AG04449 (cell line): ENCODE measurements at regions not wholly inside any gene's neighbourhood (a gene's known extent, or its start where the extent isn't known, plus 50 kb on each side); places are given as distances from the start of the nearest gene placed in this dataset.
"Not testable (repeated sequence)": the region's sequence is repeated elsewhere in the genome, so short reads cannot be mapped to it uniquely, and the experiment has no call there.

Source experiments
- CTCF ChIA-PET: fragments of 350-600 bp; formaldehyde crosslinking; extraction: SDS; loops from one replicate; lab custom pipeline; 2021; ENCODE audit warnings: antibody characterized with exemption; lab: Yijun Ruan, JAX
- POLR2A ChIA-PET: fragments of 400-600, 350-600 bp; formaldehyde crosslinking; extraction: SDS; loops from one replicate; lab custom pipeline; 2020; ENCODE audit warnings: antibody characterized with exemption, inconsistent platforms; lab: Yijun Ruan, JAX
- DNase-seq: peaks from one replicate; pipeline ENCODE4 v3.0.0-alpha.2; 2010; ENCODE audit warnings: low read depth, low spot score
- H3K4me3 ChIP-seq: 2 replicates; pipeline ENCODE4 v1.5.1; 2011; ENCODE audit warnings: low read depth, mild to moderate bottlenecking, control low read depth, low read length
- TF ChIP-seq, protein P1 (sequence below): IDR thresholded peaks from one replicate; pipeline ENCODE4 v1.5.1; 2011; ENCODE audit warnings: mild to moderate bottlenecking, moderate library complexity, low read length, control low read depth, inconsistent platforms; ENCODE audit not compliant: insufficient read depth; ENCODE audit errors: missing control alignments

DNA sequence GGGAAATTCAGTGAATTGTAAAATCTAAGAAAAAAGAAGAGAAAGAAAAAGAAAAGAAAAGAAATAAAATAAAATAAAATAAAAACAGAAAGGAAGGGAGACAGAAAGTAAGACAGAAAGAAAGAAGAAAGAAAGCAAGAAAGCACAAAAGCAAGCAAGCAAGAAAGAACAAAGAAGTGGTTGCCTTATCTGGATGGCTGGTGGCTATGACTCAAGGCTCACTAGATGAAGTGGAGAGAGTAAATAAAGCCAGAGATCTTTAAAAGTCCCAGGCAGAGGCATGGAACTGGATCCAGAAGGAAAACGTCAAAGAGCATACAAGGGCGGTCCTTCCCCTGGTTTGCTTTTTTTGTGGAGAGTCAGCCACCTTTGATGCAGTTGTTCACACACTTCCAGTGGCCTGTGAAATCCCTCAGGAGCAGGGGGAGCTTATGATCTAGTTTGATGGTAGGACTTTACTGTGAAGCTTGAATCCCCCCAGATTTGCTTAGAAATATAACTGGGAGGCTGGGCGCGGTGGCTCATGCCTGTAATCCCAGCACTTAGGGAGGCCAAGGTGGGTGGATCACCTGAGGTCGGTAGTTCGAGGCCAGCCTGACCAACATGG is 176.7 kb upstream of the HMHB1 start:
- ChIA-PET CTCF (interaction anchor here (1.1 kb wide), 1 partner anchor 231 kb away, joined by 3 read pairs; no protein-coding TSS in a partner anchor), POLR2A (interaction anchor here (0.7 kb wide), 1 partner anchor 10 kb away, joined by 3 read pairs; no protein-coding TSS in a partner anchor)
- no peak for DNase-seq
- TF ChIP-seq, protein P1, sequence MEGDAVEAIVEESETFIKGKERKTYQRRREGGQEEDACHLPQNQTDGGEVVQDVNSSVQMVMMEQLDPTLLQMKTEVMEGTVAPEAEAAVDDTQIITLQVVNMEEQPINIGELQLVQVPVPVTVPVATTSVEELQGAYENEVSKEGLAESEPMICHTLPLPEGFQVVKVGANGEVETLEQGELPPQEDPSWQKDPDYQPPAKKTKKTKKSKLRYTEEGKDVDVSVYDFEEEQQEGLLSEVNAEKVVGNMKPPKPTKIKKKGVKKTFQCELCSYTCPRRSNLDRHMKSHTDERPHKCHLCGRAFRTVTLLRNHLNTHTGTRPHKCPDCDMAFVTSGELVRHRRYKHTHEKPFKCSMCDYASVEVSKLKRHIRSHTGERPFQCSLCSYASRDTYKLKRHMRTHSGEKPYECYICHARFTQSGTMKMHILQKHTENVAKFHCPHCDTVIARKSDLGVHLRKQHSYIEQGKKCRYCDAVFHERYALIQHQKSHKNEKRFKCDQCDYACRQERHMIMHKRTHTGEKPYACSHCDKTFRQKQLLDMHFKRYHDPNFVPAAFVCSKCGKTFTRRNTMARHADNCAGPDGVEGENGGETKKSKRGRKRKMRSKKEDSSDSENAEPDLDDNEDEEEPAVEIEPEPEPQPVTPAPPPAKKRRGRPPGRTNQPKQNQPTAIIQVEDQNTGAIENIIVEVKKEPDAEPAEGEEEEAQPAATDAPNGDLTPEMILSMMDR, result no peak
- no peak overlapping the region for H3K4me3 ChIP-seq

DNA sequence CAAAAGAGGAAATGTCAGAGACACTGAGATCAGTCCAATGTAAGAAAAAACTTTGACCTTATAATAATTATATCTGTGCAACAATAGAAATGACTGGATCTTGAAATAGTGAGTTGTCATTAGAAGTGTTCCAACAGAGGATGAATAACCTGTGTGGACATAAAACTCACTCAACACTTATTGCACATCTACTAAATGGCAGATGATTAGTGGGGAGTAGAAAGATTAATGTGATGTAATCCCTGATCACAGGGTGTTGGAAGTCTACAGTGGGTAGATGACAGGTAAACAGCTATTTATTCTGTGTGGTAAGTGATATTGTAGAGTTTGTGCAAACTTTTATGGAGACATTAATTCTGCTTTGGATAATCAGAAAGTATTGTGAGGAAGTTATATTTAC is 177.3 kb upstream of the HMHB1 start:
- TF ChIP-seq, protein P1, result no peak
- POLR2A ChIA-PET, result no interaction called here
- DNase-seq, result no peak
- H3K4me3 ChIP-seq, result no peak overlapping the region
- CTCF ChIA-PET, result no interaction called here

DNA sequence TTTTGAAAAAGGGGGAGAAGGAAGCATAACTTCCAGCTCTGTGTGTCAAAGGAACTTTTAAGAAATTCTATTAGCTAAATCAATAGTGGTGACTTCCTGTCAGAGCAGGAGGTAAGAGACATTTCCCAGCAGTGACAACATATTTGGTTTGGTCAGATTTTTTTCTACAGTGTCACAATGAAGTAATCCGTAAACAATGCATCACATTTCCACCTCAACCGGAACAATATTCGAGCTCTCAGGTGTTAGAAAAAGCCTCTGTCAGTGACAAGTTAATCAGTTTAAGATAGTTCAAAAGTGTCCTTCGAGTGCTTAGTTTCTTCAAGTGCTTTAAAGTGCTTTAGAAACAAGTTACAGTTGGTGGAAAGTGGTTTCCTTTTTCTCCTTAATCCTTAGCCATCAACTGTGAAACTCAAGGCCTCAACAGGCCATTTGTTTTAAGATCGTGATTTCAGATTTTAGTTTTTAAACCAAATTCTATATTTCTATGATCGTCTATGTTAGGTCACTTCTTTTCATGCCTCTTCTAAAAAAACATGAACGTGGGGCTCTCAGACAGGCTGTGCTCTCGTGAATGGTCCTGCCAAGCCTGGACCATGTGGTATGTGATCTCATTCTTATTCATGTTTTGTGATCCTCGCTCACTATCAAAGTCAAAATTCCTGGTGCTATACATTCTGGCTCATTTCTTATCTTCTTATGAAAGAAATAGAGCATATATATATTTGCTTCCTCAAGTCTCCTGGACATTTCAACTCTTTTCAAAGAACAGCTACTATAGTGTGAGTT is 181.9 kb upstream of the HMHB1 start:
- no peak for DNase-seq
- TF ChIP-seq, protein P1, result no peak
- CTCF ChIA-PET, result no interaction called here
- POLR2A ChIA-PET, result no interaction called here
- no peak overlapping the region for H3K4me3 ChIP-seq

DNA sequence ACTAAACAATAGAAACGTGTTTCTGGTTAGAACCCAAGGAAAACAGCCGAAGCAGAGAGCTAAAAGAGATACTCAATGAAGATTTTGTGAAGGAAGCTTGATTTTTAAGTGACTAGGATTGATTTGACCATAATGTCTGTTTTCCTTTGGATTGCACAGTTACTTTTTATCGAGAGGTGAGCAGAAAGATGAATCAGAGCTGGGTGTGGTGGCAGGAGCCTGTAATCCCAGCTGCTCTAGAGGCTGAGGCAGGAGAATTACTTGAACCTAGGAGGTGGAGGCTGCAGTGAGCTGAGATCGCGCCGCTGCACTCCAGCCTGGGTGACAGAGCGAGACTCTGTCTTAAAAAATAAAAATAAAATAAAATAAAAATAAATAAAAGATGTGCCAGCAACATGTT is 186.9 kb upstream of the HMHB1 start:
- DNase-seq, H3K4me3 ChIP-seq, POLR2A ChIA-PET: not testable (repeated sequence)
- CTCF ChIA-PET, result interaction anchor here (0.9 to 1.3 kb wide), 2 partner anchors 8 to 200 kb away, joined by 3 to 4 read pairs; no protein-coding TSS in a partner anchor

DNA sequence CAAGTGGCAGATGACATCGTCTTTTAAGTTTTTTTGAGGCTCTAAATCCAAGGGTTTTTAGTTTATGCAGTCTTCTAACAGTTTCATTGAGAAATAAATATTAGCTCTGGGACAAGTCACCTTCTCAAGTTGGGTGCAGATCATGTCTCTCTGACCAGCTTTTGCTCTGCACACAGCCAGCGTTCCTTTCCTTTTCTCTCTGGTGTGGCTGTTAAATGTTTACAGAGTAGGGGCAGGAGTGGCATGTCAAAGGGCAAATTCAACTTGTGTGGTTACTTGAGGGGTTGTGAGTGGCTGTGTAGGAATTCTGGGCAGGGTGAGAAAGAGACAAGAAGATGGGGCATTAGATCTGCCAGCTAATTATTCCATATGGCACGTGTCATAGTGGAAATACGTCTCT is 187.5 kb upstream of the HMHB1 start:
- TF ChIP-seq, protein P1, result no peak
- DNase-seq, result no peak
- POLR2A ChIA-PET, result no interaction called here
- CTCF ChIA-PET, result interaction anchor here (1.3 kb wide), 1 partner anchor 200 kb away, joined by 4 read pairs; no protein-coding TSS in a partner anchor
- no peak overlapping the region for H3K4me3 ChIP-seq

DNA sequence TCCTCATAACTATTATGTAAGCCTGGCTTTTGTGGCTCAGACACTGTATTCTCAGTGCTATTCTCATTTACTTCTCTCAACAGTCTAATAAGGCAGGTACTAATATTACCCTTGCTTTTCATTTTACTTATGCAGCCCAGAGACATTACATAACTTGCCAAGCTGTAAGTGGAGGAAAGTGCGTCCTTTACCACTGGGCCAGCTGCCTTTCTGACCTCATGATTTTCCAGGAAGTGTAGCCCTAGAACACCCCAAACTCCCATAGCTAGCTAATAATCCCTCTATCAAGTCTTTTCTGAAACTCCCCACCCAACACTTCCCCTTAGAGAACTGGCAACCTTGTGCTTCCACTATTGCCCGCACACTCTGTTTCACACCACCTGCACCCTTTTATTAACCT is 192.9 kb upstream of the HMHB1 start:
- no peak for DNase-seq
- ChIA-PET POLR2A (no interaction called here), CTCF (no interaction called here)
- TF ChIP-seq, protein P1, result no peak
- no peak overlapping the region for H3K4me3 ChIP-seq

DNA sequence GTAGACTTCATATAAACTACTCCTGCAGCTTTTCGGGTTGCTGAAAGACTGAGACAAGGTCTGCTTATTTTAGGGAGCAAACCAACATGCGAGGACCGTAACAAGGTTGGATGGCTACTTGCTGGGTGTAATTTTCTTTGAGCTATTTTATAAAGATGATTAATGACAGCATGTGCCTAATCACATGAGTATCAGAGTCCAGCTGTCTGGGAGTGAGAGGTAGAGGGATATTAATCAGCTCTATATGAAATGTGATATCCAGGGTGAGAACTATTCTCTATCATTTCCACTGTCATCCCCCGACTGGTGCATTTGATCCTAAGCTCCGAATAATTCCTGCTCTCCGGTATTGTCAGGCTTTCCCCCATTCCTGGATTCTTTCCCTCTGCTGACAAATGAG is 193.8 kb upstream of the HMHB1 start:
- no peak for DNase-seq
- POLR2A ChIA-PET, result no interaction called here
- no peak overlapping the region for H3K4me3 ChIP-seq
- CTCF ChIA-PET, result no interaction called here
- TF ChIP-seq, protein P1, result no peak
